Calu3 (cell line): ENCODE measurements at regions not wholly inside any gene's neighbourhood (a gene's known extent, or its start where the extent isn't known, plus 50 kb on each side); places are given as distances from the start of the nearest gene placed in this dataset.
"Not testable (repeated sequence)": the region's sequence is repeated elsewhere in the genome, so short reads cannot be mapped to it uniquely, and the experiment has no call there.

Experiments
- BruUV-seq: library from RNA; stranded (reverse); fragments of 400-500 nt; replicated peaks from 2 replicates; lab custom pipeline; 2021; lab: Mats Ljungman, UMichigan
- CTCF ChIA-PET: fragments of 300-600 bp; sonication (Branson Sonifier 250); formaldehyde crosslinking; loops from one replicate; lab custom pipeline; 2022; ENCODE audit warnings: antibody characterized with exemption; lab: Charles Lee
- DNase-seq: peaks from one replicate; pipeline ENCODE4 v3.0.0; 2022
- H3K27ac Mint-ChIP-seq: one replicate; pipeline ENCODE4 v1.8.0; 2022; ENCODE audit warnings: mixed read lengths; ENCODE audit not compliant: unreplicated experiment
- H3K27me3 Mint-ChIP-seq: one replicate; pipeline ENCODE4 v1.8.0; 2022; ENCODE audit warnings: mixed read lengths; ENCODE audit not compliant: unreplicated experiment
- H3K36me3 Mint-ChIP-seq: one replicate; pipeline ENCODE4 v1.8.0; 2022; ENCODE audit warnings: mild to moderate bottlenecking, moderate library complexity, mixed read lengths; ENCODE audit not compliant: insufficient read depth, unreplicated experiment
- H3K4me1 Mint-ChIP-seq: one replicate; pipeline ENCODE4 v1.8.0; 2022; ENCODE audit warnings: mild to moderate bottlenecking, low read depth, mixed read lengths; ENCODE audit not compliant: unreplicated experiment
- H3K4me3 Mint-ChIP-seq: one replicate; pipeline ENCODE4 v1.8.0; 2022; ENCODE audit warnings: mild to moderate bottlenecking, low read depth, moderate library complexity, mixed read lengths; ENCODE audit not compliant: unreplicated experiment
- H3K9me3 Mint-ChIP-seq: one replicate; pipeline ENCODE4 v1.8.0; 2022; ENCODE audit warnings: low read depth, mixed read lengths; ENCODE audit not compliant: unreplicated experiment
- intact Hi-C: fragments of 100-400 bp; cut with micrococcal nuclease; formaldehyde crosslinking; loops from one replicate; pipeline ENCODE4 v1.10.0; 2022; ENCODE audit not compliant: unreplicated experiment
- TF ChIP-seq, protein P1 (sequence below): fragments of 200-600 bp; IDR thresholded peaks from one replicate; pipeline ENCODE4 v1.8.0; 2022; ENCODE audit warnings: antibody characterized with exemption; ENCODE audit not compliant: unreplicated experiment

DNA sequence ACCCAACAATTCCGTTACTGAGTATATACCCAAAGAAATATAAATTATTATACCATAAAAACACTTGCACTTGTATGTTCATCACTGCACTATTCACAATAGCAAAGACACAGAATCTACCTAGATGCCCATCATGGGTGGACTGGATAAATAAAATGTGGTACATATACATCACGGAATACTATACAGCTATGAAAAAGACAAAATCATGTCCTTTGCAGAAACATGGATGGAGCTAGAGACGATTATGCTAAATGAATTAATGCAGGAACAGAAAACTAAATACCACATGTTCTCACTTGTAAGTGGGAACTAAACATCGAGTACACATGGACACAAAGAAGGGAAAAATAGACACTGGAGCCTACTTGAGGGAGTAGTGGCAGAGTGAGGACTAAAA lies 185.3 kb downstream of the PYDC2 start:
- intact Hi-C loops: no loop called here
- Mint-ChIP-seq H3K27ac (no peak overlapping the region), H3K4me1 (no peaks in the 10 kb centered on the region), H3K36me3 (no peaks in the 10 kb centered on the region), H3K27me3 (no peaks in the 10 kb centered on the region), H3K4me3 (no peak overlapping the region), H3K9me3 (peaks cover 11% of the 10 kb centered on the region)
- TF ChIP-seq, protein P1, sequence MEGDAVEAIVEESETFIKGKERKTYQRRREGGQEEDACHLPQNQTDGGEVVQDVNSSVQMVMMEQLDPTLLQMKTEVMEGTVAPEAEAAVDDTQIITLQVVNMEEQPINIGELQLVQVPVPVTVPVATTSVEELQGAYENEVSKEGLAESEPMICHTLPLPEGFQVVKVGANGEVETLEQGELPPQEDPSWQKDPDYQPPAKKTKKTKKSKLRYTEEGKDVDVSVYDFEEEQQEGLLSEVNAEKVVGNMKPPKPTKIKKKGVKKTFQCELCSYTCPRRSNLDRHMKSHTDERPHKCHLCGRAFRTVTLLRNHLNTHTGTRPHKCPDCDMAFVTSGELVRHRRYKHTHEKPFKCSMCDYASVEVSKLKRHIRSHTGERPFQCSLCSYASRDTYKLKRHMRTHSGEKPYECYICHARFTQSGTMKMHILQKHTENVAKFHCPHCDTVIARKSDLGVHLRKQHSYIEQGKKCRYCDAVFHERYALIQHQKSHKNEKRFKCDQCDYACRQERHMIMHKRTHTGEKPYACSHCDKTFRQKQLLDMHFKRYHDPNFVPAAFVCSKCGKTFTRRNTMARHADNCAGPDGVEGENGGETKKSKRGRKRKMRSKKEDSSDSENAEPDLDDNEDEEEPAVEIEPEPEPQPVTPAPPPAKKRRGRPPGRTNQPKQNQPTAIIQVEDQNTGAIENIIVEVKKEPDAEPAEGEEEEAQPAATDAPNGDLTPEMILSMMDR: no peak
- no peak for DNase-seq
- CTCF ChIA-PET: no interaction called here
- BruUV-seq: no TSS peak

DNA sequence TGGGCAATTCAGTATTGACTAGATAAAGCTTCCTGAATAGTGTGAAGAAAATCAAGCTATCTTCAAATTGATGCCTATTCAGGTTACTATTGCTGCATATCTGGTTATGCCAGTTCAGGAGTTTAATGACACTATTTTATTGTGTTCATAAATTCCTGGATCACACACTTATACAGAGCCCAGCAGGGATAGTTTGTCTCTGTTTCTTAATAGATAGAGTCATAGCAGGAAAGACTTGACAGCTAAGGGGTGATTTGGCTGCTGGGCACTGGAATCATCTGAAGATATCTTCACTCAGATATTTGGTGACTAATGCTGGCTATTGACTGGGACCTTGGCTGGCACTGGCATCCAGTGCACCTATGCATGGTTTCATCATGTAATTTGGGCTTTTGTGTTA lies 187.8 kb downstream of the PYDC2 start:
- intact Hi-C loops: no loop called here
- CTCF ChIA-PET: no interaction called here
- no peaks in the 10 kb centered on the region for H3K36me3 Mint-ChIP-seq
- peaks cover 16% of the 10 kb centered on the region for H3K9me3 Mint-ChIP-seq
- H3K4me3 Mint-ChIP-seq: no peak overlapping the region
- no peaks in the 10 kb centered on the region for H3K27me3 Mint-ChIP-seq
- no peak overlapping the region for H3K27ac Mint-ChIP-seq
- H3K4me1 Mint-ChIP-seq: no peaks in the 10 kb centered on the region
- DNase-seq: no peak
- TF ChIP-seq, protein P1: no peak
- no TSS peak for BruUV-seq

DNA sequence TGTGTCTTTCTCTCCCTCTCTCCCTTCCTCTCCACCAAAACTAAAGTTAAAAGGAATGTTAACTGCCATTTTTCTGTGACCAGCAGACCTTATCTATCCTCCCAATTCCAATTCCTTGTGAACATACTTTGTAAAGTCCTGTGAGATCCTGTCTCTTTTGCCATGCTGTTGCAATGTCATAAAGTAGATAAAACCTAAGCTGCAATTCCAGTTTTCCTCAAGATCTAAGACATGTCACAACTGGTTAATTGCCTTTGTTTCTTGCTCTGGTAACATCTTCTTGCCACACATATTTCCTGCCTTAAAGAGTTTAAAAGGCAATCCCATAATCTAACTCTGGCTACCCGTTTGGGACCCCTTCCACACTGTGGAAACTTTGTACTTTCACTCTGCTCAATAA lies 188.7 kb downstream of the PYDC2 start:
- H3K36me3 Mint-ChIP-seq: no peaks in the 10 kb centered on the region
- TF ChIP-seq, protein P1: no peak
- peaks cover 19% of the 10 kb centered on the region for H3K9me3 Mint-ChIP-seq
- intact Hi-C loops: no loop called here
- H3K27ac Mint-ChIP-seq: no peak overlapping the region
- H3K4me1 Mint-ChIP-seq: no peaks in the 10 kb centered on the region
- no peaks in the 10 kb centered on the region for H3K27me3 Mint-ChIP-seq
- DNase-seq: no peak
- CTCF ChIA-PET: no interaction called here
- BruUV-seq: no TSS peak
- H3K4me3 Mint-ChIP-seq: no peak overlapping the region

DNA sequence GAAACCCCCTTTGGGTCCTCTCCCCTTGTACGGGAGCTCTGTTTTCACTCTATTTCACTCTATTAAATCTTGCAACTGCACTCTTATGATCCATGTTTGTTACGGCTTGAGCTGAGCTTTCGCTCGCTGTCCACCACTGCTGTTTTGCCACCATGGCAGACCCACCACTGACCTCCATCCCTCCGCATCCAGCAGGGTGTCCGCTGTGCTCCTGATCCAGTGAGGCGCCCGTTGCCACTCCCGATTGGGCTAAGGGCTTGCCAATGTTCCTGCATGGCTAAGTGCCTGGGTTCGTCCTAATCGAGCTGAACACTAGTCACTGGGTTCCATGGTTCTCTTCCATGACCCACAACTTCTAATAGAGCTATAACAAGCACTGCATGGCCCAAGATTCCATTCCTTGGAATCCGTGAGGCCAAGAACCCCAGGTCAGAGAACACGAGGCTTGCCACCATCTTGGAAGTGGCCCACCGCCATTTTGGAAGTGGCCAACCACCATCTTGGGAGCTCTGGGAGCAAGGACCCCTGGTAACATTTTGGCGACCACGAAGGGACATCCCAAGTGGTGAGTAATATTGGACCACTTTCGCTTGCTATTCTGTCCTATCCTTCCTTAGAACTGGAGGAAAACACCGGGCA lies 197.9 kb downstream of the PYDC2 start:
- BruUV-seq, intact Hi-C loops, H3K27me3 Mint-ChIP-seq, DNase-seq, H3K4me3 Mint-ChIP-seq, H3K27ac Mint-ChIP-seq, H3K36me3 Mint-ChIP-seq, H3K4me1 Mint-ChIP-seq: not testable (repeated sequence)
- CTCF ChIA-PET: interaction anchor here (0.6 kb wide), 1 partner anchor 572 kb away, joined by 3 read pairs; no protein-coding TSS in a partner anchor
- peaks cover 11% of the 10 kb centered on the region for H3K9me3 Mint-ChIP-seq

DNA sequence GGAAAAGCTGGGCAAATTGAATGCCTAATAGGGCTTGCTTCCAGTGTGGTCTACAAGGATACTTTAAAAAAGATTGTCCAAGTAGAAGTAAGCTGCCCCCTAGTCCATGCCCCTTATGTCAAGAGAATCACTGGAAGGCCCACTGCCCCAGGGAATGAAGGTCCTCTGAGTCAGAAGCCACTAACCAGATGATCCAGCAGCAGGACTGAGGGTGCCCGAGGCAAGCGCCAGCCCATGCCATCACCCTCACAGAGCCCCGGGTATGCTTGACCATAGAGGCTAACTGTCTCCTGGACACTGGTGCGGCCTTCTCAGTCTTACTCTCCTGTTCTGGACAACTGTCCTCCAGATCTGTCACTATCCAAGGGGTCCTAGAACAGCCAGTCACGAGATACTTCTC lies 201.2 kb downstream of the PYDC2 start:
- H3K36me3 Mint-ChIP-seq, H3K27me3 Mint-ChIP-seq, H3K9me3 Mint-ChIP-seq, H3K4me3 Mint-ChIP-seq, intact Hi-C loops, DNase-seq, H3K27ac Mint-ChIP-seq, CTCF ChIA-PET, H3K4me1 Mint-ChIP-seq, BruUV-seq: not testable (repeated sequence)
